Stimulated activated CD4-positive, alpha-beta T cell treated with anti-CD3 and anti-CD28 coated beads, Interleukin-1b, Interleukin-23, amount 100 ng/mL, for 4 hours (primary cell): ENCODE measurements at regions not wholly inside any gene's neighbourhood (a gene's known extent, or its start where the extent isn't known, plus 50 kb on each side); places are given as distances from the start of the nearest gene placed in this dataset.
"Not testable (repeated sequence)": the region's sequence is repeated elsewhere in the genome, so short reads cannot be mapped to it uniquely, and the experiment has no call there.

Experiments
- DNase-seq, 2 donors: peaks; one replicate each; pipeline ENCODE4 v3.0.0-alpha.2; 2020; ENCODE audit warnings: low read depth in 2 of 2

DNA sequence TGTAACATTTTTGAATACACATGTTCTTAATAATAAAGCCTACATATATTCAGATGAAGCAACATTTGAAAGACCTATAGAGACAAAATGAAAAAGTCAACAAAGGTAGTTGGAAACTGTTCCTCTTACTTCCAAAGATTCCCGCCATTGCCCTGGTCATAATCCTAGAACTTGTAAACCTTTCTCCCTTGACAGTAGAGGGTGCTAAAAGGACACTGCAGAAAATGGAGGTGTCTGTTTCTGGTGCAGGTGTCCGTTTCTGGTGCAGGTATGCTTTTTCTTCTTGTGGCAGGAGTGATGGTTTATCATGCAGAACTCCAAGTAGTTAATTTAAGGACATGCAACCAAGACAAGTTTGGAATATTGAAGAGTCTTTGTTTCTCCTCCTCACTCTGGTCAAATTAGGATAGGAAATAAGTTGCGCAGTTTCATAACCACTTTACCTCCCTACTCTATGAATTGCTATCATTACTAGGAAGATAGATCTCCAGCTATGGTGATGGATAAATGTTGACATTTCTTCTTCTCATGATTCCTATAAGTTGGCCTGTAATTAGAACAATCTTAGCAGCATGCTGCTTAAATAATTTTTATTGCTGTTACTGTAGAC, 56.0 kb upstream of the FAM174A start:
- DNase-seq = no peak

DNA sequence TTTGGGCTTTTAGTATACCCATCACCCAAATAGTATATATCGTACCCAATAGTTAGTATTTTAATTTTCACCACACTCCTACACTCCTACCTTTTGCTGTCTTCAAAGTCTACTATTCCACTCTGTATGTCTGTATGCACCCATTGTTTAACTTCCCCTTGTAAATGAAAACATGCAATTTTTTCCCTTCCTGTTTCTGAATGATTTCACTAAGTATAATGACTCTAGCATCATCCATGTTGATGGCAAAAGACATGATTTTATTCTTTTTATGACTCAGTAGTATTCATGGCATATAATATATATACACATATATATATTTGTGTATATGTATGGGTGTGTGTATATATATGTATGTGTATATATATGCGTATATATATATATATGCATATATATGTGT, 63.1 kb upstream of the FAM174A start:
- DNase-seq = no peak

GRCh38 chr5:100469767-100470166, 65.4 kb upstream of the FAM174A start:
- DNase-seq = no peak

GRCh38 chr5:100464418-100464817, 70.8 kb upstream of the FAM174A start:
- DNase-seq = no peak

DNA sequence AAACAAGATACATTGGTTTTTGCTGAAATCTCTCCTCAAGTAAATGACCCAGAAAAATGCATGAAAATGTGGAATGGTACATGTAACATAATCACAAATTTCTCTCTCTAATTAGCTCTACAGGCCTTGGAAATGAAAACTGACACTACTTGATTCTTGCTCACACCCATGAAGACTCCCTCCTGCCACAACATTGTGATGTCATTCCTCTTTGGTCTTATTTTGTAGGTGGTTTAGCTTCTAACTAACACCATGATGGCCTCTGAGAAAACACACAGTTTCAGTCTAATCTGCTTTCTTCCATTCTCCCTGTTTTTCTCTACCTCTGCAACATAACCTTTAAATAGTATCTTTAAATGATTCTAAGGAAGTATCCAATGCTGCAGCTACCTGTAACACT, 78.6 kb upstream of the FAM174A start:
- no peak for DNase-seq

GRCh38 chr5:100452126-100452525, 83.0 kb upstream of the FAM174A start:
- DNase-seq = no peak

GRCh38 chr5:100448111-100448528, 87.1 kb upstream of the FAM174A start:
- no peak for DNase-seq

GRCh38 chr5:100446879-100447430, 88.2 kb upstream of the FAM174A start:
- DNase-seq = no peak

GRCh38 chr5:100444961-100445360, 90.2 kb upstream of the FAM174A start:
- no peak for DNase-seq

- no peak for DNase-seq
Observed at GRCh38 chr5:100434815-100435214, 100.4 kb upstream of the FAM174A start.

GRCh38 chr5:100432741-100433140, 102.4 kb upstream of the FAM174A start:
- no peak for DNase-seq

DNA sequence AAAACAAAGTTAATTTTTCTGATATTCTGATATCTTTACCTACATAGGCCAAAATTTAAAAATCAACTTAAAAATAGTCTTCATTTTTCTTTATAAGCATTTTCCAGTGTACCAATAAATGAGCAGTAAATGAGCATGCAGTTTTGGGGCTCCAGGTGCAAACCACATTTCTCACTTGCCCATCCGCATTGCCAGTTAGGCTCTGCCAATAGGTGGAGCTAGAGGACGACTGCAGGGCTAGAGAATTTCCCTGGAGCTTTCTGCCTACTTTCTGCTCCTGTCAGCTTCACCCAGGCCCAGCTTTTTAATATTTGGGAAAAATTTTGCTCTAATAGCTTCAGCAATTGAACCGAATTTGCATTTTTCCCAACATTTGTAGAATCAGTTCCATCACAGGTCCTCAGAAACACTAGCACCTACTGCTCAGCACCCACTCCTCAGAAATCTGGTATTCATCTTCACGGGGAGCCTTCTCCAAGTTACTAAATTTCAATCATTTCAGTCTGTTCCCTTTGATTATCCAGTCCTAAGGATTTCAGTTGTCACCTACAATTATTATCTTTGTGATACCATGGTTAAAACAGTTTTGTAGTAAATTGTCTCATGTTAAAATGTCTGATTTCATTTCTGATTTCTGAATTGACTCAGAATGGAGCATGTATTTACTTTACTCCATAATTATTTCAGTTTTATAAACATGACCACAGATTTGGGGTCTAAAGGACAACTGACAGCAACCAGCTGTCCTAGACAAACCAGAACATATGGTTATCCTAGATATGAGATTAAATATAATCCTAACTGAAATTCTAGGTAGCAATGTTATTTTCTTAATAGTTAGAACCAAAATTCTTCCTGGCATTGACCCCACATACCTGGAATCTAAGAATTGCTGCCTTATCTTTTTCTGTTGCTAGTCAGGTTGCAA, 104.6 kb upstream of the FAM174A start:
- DNase-seq = peak; percentile 23 to 31

DNA sequence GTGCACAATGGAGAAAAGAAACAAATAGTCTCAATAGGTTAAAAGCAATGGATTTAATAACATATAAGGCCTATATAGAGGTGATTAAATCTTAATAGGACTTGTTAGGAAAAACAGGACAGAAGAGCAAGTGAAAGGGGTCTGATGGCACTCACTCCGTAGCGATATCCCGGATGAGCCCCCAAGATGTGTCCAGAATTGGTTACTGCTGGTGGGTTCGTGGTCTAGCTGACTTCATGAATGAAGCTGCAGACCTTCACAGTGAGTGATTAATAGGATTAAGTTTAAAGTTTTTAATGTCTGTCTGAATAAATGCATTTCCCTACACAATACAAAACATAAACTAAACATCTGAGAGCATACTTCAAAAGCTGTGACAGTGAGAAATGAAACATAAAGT, 110.4 kb upstream of the FAM174A start:
- no peak for DNase-seq

GRCh38 chr5:100424017-100424416, 111.2 kb upstream of the FAM174A start:
- DNase-seq = no peak

DNA sequence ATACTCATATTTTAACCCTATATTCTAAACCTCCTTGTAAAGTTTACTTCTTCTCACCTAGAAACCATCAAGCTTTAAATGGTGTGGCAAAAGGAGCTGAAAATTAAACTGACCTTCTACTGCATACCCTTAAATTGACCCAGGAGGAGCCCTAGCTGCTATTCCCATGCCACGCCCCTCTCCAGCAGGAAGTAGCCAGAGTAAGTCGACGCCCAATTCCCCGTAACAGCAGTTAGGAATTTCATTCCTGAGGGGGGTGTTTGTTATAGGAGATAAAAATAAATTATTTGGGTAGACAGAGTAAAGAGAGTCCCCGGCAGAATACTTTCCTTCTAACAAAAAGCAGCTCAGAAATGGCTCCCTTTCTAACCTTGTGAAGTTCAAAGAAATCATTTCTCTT, 111.8 kb upstream of the FAM174A start:
- DNase-seq = no peak

DNA sequence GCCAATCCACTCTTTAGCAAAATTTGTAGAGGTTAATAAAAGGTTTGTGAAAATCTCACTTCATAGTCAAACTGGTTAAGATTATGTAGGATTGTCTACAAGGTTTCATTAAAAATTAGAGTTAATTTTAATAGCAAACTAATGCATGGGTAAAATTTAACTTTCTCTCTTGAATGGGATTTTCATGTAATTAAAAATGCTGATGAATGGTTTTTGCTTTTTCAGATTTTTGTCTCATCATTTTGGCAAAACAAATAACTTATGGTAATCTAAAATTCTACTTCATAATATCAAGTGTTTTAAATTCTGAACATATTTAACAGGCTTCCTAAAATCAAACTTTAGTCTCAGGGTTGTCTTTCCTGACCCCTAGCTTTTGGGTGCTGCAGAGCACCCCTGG, 113.8 kb upstream of the FAM174A start:
- DNase-seq = no peak

DNA sequence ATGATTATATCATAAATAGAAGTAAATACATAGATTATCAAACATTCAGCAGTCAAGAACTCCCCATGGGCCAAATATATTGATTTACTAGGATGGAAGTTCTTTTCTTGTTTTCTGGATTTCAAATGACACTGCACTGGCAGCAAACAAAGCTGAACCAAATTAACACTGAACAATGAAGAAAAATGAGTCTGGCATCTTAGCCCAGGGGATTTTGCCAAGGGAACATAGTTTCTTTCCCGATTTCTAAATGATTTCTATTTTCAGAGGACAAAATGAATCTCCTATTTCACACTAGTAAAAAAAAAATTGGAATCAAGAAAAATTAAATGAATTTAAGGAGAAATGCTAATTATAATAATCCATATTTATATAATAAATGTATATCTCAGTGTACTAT, 116.9 kb upstream of the FAM174A start:
- no peak for DNase-seq

DNA sequence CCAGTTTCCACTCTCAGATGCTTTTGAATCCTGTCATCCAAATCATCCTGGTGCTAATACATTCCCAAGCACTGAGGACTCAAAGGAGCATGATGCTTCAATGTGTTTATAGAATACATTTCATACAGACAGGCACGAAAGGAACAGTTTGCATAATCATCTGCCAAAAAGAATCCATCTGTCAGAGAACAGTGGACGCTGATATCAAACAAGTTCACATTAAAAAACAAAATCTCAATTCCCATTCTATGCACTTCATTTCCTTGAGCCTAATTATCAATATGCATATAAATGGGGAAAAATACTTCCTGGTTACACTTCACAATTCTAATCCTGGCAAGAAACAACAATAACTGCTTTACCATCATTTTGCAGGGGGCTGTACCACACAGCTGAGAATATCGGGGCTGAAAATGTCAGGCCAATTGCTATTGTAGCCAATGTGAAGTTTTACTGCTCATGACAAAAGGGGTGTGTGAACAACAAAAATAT, 125.5 kb upstream of the FAM174A start:
- DNase-seq = no peak

DNA sequence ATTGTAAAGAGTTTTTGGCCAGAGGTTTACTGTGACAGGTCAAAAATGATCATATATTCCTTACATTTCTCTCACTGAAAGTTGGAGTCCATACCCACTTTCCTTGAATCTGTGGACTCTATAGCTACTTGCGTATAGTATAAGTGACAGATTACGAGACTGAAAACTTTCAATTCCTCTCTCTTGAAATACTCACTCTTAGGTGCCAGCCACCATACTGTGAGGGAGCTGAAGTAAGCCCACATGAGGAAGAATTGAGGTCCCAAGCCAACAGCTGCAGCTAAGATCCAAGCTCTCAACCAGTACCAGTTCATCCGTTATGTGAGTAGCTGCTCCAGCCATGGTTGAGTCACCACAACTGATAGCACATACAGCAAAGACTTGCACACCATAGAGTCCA, 128.1 kb upstream of the FAM174A start:
- DNase-seq = no peak

GRCh38 chr5:100406640-100407039, 128.5 kb upstream of the FAM174A start:
- no peak for DNase-seq

GRCh38 chr5:100402071-100402470, 133.1 kb upstream of the FAM174A start:
- DNase-seq = no peak

DNA sequence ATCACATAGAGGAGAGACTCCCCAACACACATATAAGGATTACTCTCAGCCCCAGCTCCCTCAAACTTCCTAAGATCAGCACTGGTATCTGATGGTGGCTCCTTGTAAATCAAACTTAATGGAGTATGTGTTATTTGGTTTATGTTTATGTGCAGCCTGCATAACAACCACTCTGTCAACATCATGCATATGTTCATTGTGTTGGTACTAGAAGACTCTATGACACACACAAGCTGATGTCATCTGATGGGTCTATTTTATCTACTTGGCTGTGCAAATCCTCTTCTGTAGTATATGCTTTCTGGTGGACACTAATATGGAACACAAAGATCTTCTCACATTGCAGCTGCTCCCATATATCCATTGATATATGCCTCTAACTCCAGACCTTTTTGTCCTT, 134.0 kb upstream of the FAM174A start:
- DNase-seq = no peak

DNA sequence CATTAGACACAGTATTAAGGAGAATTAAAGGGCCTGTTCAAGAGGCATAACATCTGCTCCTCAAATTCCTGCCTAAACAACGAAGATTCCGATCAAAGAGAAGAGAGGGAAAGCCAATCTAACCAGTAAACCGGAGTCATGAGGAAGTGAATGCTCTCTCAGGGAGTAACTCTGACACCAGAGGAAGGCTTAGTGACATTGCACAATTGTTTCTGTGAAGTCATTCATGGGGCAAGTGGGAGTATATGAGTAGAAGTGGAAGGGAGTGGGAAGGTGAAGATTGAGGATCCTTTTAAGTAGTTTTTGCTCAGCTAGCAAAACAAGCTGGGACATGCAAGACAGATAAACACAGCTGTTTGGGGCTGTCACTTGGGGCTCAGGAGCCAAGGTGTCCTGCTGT, 136.4 kb upstream of the FAM174A start:
- not testable (repeated sequence) for DNase-seq
